Keratinocyte (primary cell): ENCODE measurements at regions not wholly inside any gene's neighbourhood (a gene's known extent, or its start where the extent isn't known, plus 50 kb on each side); places are given as distances from the start of the nearest gene placed in this dataset.

Source experiments
- DNase-seq: peaks from one replicate; pipeline ENCODE4 v3.0.0-alpha.2; 2011; ENCODE audit warnings: low read depth, missing footprints, low spot score
- FAIRE-seq: peaks from 2 replicates; lab custom pipeline; 2011; peaks lifted over from hg19 to GRCh38; lab: Jason Lieb, UNC
- H2AFZ ChIP-seq: 2 replicates; pipeline ENCODE4 v1.6.0; 2012; ENCODE audit warnings: low read length, control low read depth, inconsistent platforms; ENCODE audit not compliant: control insufficient read depth
- H3K27ac ChIP-seq: 2 replicates; pipeline ENCODE4 v1.5.1; 2011; ENCODE audit warnings: low read length; ENCODE audit not compliant: control insufficient read depth, insufficient read depth
- H3K27me3 ChIP-seq: 3 replicates; pipeline ENCODE4 v1.6.0; 2011; ENCODE audit warnings: low read length; ENCODE audit not compliant: control insufficient read depth, insufficient read depth; ENCODE audit errors: extremely low read depth
- H3K36me3 ChIP-seq, 2 experiments: 2 replicates in 1 of 2; 3 replicates in 1 of 2; pipeline ENCODE4 v1.5.1; 2011; ENCODE audit warnings: low read length in 2 of 2, mild to moderate bottlenecking in 1 of 2; ENCODE audit not compliant: control insufficient read depth in 2 of 2, insufficient read depth in 2 of 2; ENCODE audit errors: extremely low read depth in 1 of 2
- H3K4me1 ChIP-seq: 3 replicates; pipeline ENCODE4 v1.5.1; 2011; ENCODE audit warnings: low read length; ENCODE audit not compliant: control insufficient read depth, insufficient read depth; ENCODE audit errors: extremely low read depth
- H3K4me2 ChIP-seq: 3 replicates; pipeline ENCODE4 v1.6.0; 2011; ENCODE audit warnings: low read depth, low read length; ENCODE audit not compliant: control insufficient read depth, insufficient read depth; ENCODE audit errors: extremely low read depth
- H3K4me3 ChIP-seq, 3 experiments: fragments of 200-600 bp in 1 of 3; sonication (generic) in 1 of 3; 2 replicates in 2 of 3; 3 replicates in 1 of 3; pipeline ENCODE4 v1.5.1; 2011 to 2016; ENCODE audit warnings: low read length in 3 of 3, mild to moderate bottlenecking in 3 of 3, control low read depth in 2 of 3, inconsistent platforms in 1 of 3, low read depth in 1 of 3, mixed read lengths in 1 of 3, mixed run types in 1 of 3, moderate library complexity in 1 of 3; ENCODE audit not compliant: control insufficient read depth in 2 of 3, insufficient read depth in 2 of 3; ENCODE audit errors: extremely low read depth in 1 of 3
- H3K79me2 ChIP-seq: 2 replicates; pipeline ENCODE4 v1.6.0; 2012; ENCODE audit warnings: low read length; ENCODE audit not compliant: control insufficient read depth, insufficient read depth
- H3K9ac ChIP-seq: 3 replicates; pipeline ENCODE4 v1.6.0; 2011; ENCODE audit warnings: low read length; ENCODE audit not compliant: control insufficient read depth, insufficient read depth; ENCODE audit errors: extremely low read depth
- H3K9me1 ChIP-seq: 3 replicates; pipeline ENCODE4 v1.6.0; 2011; ENCODE audit warnings: low read length; ENCODE audit not compliant: control insufficient read depth, insufficient read depth; ENCODE audit errors: extremely low read depth
- H3K9me3 ChIP-seq: 2 replicates; pipeline ENCODE4 v1.5.1; 2012; ENCODE audit warnings: low read depth, low read length; ENCODE audit not compliant: control insufficient read depth
- H4K20me1 ChIP-seq: 3 replicates; pipeline ENCODE4 v1.6.0; 2011; ENCODE audit warnings: low read length; ENCODE audit not compliant: control insufficient read depth, insufficient read depth; ENCODE audit errors: extremely low read depth
- CTCF ChIP-seq, 3 experiments: IDR thresholded peaks in 1 of 3; conservative IDR thresholded peaks in 1 of 3; optimal IDR thresholded peaks in 1 of 3; 2 replicates in 2 of 3; 3 replicates in 1 of 3; pipeline versions ENCODE3 to v1.5.1; 2011; ENCODE audit warnings: low read length in 3 of 3, mild to moderate bottlenecking in 3 of 3, moderate library complexity in 2 of 3, control low read depth in 1 of 3, inconsistent platforms in 1 of 3; ENCODE audit not compliant: insufficient read depth in 2 of 3; ENCODE audit errors: extremely low read depth in 1 of 3
- EZH2 ChIP-seq: IDR thresholded peaks from one replicate; pipeline ENCODE4 v1.6.1; 2012; ENCODE audit warnings: inconsistent platforms, mild to moderate bottlenecking, low read length, moderate library complexity
- dilution Hi-C: fragments of 300-500 bp; cut with MboI; formaldehyde crosslinking; loops from one replicate; pipeline ENCODE4 v1.7.0; 2020; ENCODE audit warnings: low sequenced_read_pairs; ENCODE audit not compliant: extremely low pct_ligation_motif_present

- no peak overlapping the region for H3K27ac ChIP-seq
- H2AFZ ChIP-seq, result no peak overlapping the region
- no peaks in the 10 kb centered on the region for H3K9me1 ChIP-seq
- H4K20me1 ChIP-seq, result peaks cover 4% of the 10 kb centered on the region
- H3K27me3 ChIP-seq, result peaks cover 26% of the 10 kb centered on the region
- H3K4me1 ChIP-seq, result no peaks in the 10 kb centered on the region
- H3K9ac ChIP-seq, result no peak overlapping the region
- H3K36me3 ChIP-seq, result no peaks in the 10 kb centered on the region
- FAIRE-seq, result no peak
- H3K4me3 ChIP-seq, result no peak overlapping the region
- no peak for TF ChIP-seq EZH2
- no peak for TF ChIP-seq CTCF (optimal IDR thresholded peaks at IDR 0.05 in 1 of 3, IDR thresholded peaks at IDR 0.05 in 1 of 3, conservative IDR thresholded peaks at IDR 0.05 in 1 of 3; ENCODE audit: extremely low read depth in 1 of 3, insufficient read depth in 2 of 3, low read length in 3 of 3)
- dilution Hi-C loops, result no loop called here
- DNase-seq, result no peak
- no peaks in the 10 kb centered on the region for H3K9me3 ChIP-seq
- H3K4me2 ChIP-seq, result no peak overlapping the region
- no peaks in the 10 kb centered on the region for H3K79me2 ChIP-seq
Observed at GRCh38 chr10:78913219-78914059, 155.3 kb upstream of the ZMIZ1 start.

- Histone ChIP-seq H3K9me1 (no peaks in the 10 kb centered on the region), H3K4me3 (no peak overlapping the region), H3K4me1 (no peaks in the 10 kb centered on the region), H3K79me2 (no peaks in the 10 kb centered on the region), H3K36me3 (no peaks in the 10 kb centered on the region), H2AFZ (no peak overlapping the region), H3K4me2 (no peak overlapping the region), H3K9me3 (no peaks in the 10 kb centered on the region), H3K9ac (no peak overlapping the region), H3K27me3 (peaks cover 26% of the 10 kb centered on the region), H4K20me1 (peaks cover 4% of the 10 kb centered on the region), H3K27ac (no peak overlapping the region)
- dilution Hi-C loops, result no loop called here
- DNase-seq, result no peak
- no peak for FAIRE-seq
- no peak for TF ChIP-seq EZH2
- TF ChIP-seq CTCF (optimal IDR thresholded peaks at IDR 0.05 in 1 of 3, IDR thresholded peaks at IDR 0.05 in 1 of 3, conservative IDR thresholded peaks at IDR 0.05 in 1 of 3; ENCODE audit: extremely low read depth in 1 of 3, insufficient read depth in 2 of 3, low read length in 3 of 3), result no peak
Observed at GRCh38 chr10:78914060-78914378, 154.7 kb upstream of the ZMIZ1 start.
